Activated CD8-positive, alpha-beta memory T cell treated with anti-CD3 and anti-CD28 coated beads for 24 hours (primary cell): ENCODE measurements at regions not wholly inside any gene's neighbourhood (a gene's known extent, or its start where the extent isn't known, plus 50 kb on each side); places are given as distances from the start of the nearest gene placed in this dataset.
"Not testable (repeated sequence)": the region's sequence is repeated elsewhere in the genome, so short reads cannot be mapped to it uniquely, and the experiment has no call there.

Source experiments
- DNase-seq: peaks from one replicate; pipeline ENCODE4 v3.0.0-alpha.2; 2020

DNA sequence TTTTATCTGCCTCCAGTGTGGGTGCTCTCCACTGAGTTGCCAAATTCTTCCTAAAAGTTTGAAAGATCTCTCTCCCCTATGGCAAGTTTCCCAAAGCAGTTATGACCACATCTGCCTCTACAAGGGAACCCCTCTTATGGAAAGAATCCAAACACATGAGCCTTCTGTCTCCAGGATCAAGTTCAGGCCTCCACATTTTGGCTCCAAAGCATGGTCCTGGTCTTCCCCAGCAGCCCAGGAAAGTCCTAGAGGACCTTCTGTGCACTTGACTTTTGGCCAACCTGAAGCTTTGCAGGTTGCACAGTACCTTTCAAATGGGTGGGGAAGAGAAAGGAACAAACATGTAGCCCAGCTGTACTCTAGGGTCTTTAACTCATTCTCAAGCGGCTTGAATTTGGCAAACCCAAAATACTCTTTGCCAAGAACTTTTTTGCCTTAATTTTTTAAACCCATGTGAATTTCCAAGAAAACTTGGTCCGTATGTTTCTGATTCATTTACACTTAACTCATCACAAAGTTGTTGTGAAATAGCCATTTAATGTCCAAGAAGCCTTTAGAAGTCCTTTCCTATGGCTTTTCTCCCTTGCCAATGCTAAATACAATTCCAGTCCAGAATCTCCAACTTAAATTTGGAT is 240.1 kb upstream of the TBX18 start:
- DNase-seq: no peak

DNA sequence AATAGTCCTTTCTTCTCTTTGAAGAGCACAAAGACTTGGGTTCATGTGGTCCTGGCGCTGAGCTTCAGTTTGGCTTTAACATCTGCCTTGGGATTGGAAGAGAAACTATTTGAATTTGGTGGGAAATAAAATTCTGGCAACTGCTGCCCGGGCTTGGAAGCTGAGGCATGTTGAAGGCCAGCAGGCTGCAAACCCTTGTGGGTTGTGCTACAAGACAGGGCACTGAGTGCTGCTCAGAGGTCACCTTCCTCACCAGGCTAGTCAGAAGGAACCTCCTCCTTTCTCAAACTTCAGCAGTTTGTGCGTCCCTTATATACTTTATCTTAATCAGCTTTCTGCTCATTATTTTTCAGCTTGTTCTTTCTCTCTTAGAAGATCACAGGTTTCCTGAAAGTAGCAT is 238.4 kb upstream of the TBX18 start:
- no peak for DNase-seq

- no peak for DNase-seq
Measured at GRCh38 chr6:85000001-85000400, 235.6 kb upstream of the TBX18 start.

GRCh38 chr6:84998223-84998622 is 233.8 kb upstream of the TBX18 start:
- no peak for DNase-seq

DNA sequence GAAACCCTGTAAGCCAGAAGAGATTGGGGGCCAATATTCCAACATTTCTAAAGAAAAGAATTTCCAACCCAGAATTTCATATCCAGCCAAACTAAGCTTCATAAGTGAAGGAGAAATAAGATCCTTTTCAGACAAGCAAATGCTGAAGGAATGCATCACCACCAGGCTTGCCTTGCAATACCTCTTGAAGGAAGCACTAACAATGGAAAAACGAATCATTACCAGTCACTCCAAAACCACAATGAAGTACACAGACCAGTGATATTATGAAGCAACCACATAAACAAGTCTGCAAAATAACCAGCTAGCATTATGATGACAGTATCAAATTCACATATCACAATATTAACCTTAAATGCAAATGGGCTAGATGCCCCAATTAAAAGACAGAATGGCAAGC is 224.4 kb upstream of the TBX18 start:
- DNase-seq: not testable (repeated sequence)

- not testable (repeated sequence) for DNase-seq
Measured at GRCh38 chr6:84985490-84985889, 221.1 kb upstream of the TBX18 start.

GRCh38 chr6:84979541-84979940 is 215.1 kb upstream of the TBX18 start:
- no peak for DNase-seq

DNA sequence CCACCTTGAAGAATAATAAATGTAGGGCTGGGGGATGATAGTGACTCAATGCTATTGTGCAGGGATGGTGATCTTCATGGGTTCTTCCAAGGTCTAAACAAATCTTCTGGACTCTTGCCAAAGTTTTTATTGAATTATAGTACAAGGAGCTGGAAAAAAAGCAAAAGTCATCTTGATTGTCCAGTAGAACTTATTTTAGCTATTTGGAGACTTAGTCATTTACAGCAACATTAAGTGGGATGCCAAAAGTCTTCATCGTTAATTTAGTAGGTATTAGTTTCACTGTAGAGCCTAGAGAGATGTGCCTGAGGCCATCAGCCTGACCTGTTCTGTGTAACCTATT is 212.9 kb upstream of the TBX18 start:
- DNase-seq: no peak

DNA sequence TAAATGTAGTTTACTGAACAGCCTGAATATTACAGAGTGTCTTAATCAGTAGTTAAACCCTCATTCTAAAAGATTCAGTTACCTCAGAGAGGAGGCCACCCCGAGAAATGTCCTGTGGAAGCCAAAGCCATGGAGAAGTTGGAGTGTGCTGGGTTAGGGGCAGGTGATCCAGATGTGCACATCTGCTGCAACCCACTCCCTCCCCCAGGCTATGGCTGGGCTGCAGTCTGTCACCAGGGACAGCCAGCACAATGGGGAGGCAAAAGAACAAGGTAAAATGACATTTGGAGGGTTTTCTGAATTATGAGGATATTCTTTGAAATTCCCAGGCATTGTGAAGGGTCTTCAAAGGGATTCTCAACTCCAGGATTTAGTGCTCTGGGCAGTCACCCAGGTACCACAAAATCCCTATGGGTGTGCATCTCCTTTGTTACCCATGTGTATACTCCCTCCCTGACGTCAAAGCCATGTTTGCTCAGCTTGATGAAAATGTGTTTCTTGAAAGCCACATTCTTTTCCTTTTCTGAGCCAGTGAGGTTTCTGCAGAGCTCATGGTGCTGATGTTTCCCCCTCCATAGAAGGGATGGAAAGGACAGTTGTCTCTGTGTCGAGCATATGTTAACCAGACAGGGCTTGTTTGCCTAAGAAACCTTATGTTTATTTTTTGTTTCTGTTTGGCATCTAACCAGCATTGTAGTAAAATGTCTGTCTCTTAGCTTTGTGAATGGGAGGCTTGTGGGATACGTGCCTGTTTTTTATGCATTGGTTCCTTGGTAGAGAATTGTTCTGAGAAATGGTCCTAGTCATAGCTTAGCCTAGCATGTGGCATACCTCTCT is 212.3 kb upstream of the TBX18 start:
- DNase-seq: no peak

DNA sequence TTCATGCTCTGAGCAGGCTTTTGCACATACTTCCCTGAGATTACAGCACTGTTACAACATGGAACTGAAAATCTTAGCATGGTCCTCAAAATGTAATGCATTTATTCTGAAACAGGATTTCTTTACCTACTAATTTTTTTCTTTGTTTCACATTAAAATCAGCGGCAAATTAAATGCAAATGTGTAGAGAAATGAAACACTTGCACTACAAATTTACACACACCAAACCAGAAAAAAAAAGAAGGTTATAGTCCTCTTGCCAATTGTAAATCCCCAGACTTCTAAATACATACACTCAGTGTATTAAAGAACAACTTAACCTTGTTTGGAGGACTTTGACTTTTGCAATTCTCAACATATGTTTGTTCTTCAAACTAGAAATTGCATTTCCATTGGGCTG is 210.9 kb upstream of the TBX18 start:
- DNase-seq: no peak

GRCh38 chr6:84973606-84974005 is 209.2 kb upstream of the TBX18 start:
- no peak for DNase-seq

DNA sequence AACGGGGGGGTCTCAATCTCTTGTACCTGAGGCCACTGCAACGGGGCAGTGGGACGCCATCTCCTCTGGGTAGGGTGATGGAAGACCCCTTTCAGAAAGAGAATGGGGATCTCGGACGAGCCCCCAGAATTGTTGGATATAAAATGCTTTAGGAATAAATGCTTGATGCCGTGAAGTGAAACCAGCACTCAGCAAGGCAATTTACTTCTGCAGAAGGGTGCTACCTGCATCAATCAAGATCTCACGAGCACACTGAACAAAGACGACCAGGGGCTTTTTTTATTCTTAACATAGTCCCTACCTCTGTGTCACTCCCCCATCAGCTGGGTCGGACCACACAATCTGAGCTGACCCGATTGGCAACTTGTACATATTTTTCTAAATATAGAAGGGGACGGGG is 203.6 kb upstream of the TBX18 start:
- DNase-seq: no peak

GRCh38 chr6:84967389-84967788 is 203.0 kb upstream of the TBX18 start:
- DNase-seq: no peak

DNA sequence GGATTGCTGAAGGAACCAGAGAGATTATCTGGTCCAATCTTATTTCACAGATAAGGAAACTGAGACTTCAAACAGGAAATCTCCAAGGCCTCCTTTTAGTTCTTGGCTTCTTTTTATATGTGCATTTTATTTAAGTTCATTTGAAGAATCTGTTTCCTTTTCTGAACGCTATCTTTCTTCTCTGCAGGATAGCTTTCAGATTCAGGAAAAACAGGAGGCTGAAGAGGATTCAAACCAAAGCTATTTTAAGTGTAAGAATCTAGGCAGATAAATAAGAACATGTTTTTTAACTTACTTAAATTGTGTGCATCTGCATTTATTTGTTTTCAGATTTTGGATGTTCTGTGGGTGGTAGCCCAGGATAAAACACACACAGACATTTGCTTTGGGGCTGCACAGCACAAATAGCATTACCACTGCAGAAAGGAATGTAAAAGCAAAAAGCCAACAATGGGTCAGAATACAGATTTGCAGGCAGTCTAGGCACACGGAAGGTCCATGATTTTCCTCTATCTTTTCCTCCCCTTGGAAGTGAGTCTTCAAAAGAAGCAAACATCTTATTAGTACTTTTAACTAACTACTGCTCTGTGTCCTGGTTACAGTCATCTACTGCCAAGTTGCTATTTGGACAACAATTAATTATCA is 188.8 kb upstream of the TBX18 start:
- DNase-seq: no peak

- not testable (repeated sequence) for DNase-seq
Measured at GRCh38 chr6:84944926-84945325, 180.5 kb upstream of the TBX18 start.

DNA sequence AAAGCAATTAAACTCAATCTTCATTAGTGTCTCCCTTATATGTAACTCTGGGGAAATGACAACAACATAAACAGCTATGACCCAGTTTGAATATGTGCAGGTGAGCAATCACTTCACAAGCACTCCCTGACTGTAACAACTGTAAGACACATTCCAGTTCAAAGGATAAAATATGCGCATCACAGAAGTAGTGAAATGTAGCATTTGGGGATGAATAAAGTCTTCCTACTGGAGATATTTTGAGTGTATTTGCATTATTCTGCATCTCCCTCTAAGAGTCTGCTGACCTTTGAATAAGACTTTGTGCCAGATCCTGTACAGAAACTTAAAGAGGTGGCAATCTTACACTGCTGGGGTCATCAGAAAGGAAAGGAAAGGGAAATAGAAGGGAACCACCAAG is 179.5 kb upstream of the TBX18 start:
- no peak for DNase-seq

- not testable (repeated sequence) for DNase-seq
Measured at GRCh38 chr6:84941609-84942008, 177.2 kb upstream of the TBX18 start.

DNA sequence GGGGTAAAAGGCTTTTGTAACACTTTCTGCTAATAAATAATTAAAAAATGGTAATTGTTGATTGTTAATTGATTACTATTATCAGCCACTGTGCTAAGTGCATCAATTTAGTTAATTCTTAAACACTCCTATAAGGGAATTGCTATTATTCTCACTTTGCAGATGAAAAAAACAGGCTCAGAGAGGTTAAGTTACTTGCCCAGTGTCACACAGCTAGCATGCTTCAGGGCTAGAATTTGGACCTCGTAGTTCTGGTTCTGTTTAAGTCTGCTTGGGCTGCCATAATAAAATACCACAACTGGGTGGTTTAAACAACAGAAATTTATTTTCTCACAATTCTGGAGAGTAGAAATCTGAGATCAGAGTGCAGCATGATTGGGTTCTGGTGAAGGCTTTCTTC is 164.8 kb upstream of the TBX18 start:
- DNase-seq: no peak

DNA sequence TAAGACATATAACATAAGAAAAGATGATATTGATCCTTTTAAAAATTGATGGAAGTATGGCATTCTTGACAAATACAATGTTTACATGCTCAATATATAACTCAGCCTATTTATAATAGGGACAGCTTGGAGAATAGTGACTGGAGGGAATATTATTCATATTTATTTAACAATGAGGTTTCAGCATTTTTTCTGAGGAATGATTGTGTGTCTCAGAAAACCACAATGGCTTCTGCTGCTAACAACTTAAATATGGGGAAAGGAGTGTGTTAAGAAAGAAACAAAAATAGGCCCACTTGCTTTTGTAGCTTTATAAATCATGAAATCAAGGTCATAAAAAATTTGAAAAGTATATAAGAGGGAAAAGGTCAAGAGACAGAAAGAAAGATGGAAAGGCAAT is 163.2 kb upstream of the TBX18 start:
- DNase-seq: no peak

GRCh38 chr6:84926189-84927155 is 162.1 kb upstream of the TBX18 start:
- no peak for DNase-seq

GRCh38 chr6:84921891-84922290 is 157.5 kb upstream of the TBX18 start:
- no peak for DNase-seq

DNA sequence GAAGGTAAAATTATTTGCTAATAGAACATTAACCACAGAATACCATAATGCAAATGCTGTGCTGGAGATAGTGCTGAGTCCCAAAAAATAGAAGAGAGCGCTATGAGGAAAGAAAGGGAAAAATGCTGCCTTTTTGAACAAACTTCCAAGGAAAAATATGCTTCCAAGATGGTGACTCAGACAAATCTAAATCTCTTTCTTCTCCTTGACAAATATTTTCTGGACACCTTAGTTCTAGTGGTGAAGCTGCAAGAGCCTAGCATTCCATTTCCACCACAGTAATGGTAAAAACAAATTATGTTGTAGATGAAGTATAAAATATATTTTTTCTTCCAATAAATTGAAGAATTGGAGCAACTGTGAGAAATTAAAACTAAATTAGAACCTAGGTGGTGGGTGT is 155.6 kb upstream of the TBX18 start:
- DNase-seq: no peak

- DNase-seq: no peak
Measured at GRCh38 chr6:84916704-84917103, 152.3 kb upstream of the TBX18 start.
